ENCODE measurements at regions not wholly inside any gene's neighbourhood (a gene's known extent, or its start where the extent isn't known, plus 50 kb on each side); places are given as distances from the start of the nearest gene placed in this dataset.
A peak's percentile ranks its signal among the peaks of the same experiment; 100 is the strongest.
"Not testable (repeated sequence)": the region's sequence is repeated elsewhere in the genome, so short reads cannot be mapped to it uniquely, and the experiment has no call there.

- no peak for DNase-seq
Measured at GRCh38 chr1:166703141-166703540, 136.1 kb upstream of the POGK start.

GRCh38 chr1:166703726-166704462, 135.4 kb upstream of the POGK start:
- DNase-seq, result peak; percentile 84

GRCh38 chr1:166705376-166706289, 133.6 kb upstream of the POGK start:
- peak; percentile 98 for DNase-seq

- DNase-seq, result no peak
Measured at GRCh38 chr1:166716620-166717019, 122.7 kb upstream of the POGK start.

GRCh38 chr1:166721145-166721544, 118.1 kb upstream of the POGK start:
- peak; percentile 64 for DNase-seq

- peak; percentile 78 for DNase-seq
Measured at GRCh38 chr1:166730299-166730888, 108.9 kb upstream of the POGK start.

- DNase-seq, result no peak
Measured at GRCh38 chr1:166738140-166738539, 101.1 kb upstream of the POGK start.

- DNase-seq, result no peak
Measured at GRCh38 chr1:166738873-166739272, 100.4 kb upstream of the POGK start.

GRCh38 chr1:166740668-166741276, 98.5 kb upstream of the POGK start:
- no peak for DNase-seq

GRCh38 chr1:166763318-166763717, 76.0 kb upstream of the POGK start:
- no peak for DNase-seq

- no peak for DNase-seq
Measured at GRCh38 chr1:166766942-166767341, 72.3 kb upstream of the POGK start.

GRCh38 chr1:166784646-166785045, 54.6 kb upstream of the POGK start:
- not testable (repeated sequence) for DNase-seq

- no peak for DNase-seq
Measured at GRCh38 chr1:166785987-166786386, 53.3 kb upstream of the POGK start.

- DNase-seq, result no peak
Measured at GRCh38 chr1:166789286-166789685, 50.0 kb upstream of the POGK start.

Measured in OCI-M1 (cell line).